ENCODE measurements at regions not wholly inside any gene's neighbourhood (a gene's known extent, or its start where the extent isn't known, plus 50 kb on each side); places are given as distances from the start of the nearest gene placed in this dataset.

DNA sequence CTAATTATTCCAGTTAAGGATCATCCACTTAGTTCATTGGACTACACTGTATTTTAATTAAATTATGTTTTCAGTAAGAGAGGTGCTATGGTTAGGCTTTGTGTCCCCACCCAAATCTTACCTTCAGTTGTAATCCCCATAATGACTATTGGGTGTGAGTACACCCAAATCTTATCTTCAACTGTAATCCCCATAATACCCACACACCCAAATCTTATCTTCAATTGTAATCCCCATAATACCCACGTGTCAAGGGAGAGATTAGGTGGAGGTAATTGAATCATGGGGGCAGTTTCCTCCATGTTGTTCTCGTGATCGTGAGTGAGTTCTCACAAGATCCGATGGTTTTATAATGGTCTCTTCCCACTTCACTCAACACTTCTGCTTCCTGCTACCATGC, 208.0 kb upstream of the PHACTR1 start:
- H3K27me3 Mint-ChIP-seq (ENCODE audit: low read depth, poor library complexity): peaks cover 4% of the 10 kb centered on the region
- no peaks in the 10 kb centered on the region for H3K36me3 Mint-ChIP-seq (ENCODE audit: low read depth)
- H3K4me3 Mint-ChIP-seq: no peak overlapping the region
- no peaks in the 10 kb centered on the region for H3K9me3 Mint-ChIP-seq
- no peak for DNase-seq
- TF ChIP-seq, protein P1, sequence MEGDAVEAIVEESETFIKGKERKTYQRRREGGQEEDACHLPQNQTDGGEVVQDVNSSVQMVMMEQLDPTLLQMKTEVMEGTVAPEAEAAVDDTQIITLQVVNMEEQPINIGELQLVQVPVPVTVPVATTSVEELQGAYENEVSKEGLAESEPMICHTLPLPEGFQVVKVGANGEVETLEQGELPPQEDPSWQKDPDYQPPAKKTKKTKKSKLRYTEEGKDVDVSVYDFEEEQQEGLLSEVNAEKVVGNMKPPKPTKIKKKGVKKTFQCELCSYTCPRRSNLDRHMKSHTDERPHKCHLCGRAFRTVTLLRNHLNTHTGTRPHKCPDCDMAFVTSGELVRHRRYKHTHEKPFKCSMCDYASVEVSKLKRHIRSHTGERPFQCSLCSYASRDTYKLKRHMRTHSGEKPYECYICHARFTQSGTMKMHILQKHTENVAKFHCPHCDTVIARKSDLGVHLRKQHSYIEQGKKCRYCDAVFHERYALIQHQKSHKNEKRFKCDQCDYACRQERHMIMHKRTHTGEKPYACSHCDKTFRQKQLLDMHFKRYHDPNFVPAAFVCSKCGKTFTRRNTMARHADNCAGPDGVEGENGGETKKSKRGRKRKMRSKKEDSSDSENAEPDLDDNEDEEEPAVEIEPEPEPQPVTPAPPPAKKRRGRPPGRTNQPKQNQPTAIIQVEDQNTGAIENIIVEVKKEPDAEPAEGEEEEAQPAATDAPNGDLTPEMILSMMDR (IDR thresholded peaks at IDR 0.05): no peak
- no peaks in the 10 kb centered on the region for H3K4me1 Mint-ChIP-seq
- no peak overlapping the region for H3K27ac Mint-ChIP-seq

DNA sequence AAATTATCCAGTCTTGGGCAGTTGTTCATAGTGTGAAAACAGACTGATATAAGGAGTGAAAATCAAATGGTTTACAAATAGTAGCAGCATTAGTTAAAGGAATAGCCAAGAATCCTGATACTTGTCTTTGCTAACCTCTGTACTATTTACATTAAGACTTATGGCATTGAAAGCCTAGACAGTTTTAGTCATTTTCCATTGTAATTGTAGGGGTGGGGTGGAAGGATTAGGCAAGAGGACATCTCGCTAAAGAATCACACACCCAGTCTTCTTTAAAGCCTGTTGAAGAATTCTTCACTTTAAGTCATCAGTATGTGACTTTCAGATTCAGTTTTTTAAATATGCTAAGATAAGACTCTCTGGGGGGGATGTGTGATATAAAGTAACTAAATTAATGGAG, 207.5 kb upstream of the PHACTR1 start:
- Mint-ChIP-seq H3K36me3 (ENCODE audit: low read depth) (no peaks in the 10 kb centered on the region), H3K27me3 (ENCODE audit: low read depth, poor library complexity) (peaks cover 7% of the 10 kb centered on the region), H3K9me3 (no peaks in the 10 kb centered on the region), H3K4me3 (no peak overlapping the region), H3K4me1 (no peaks in the 10 kb centered on the region), H3K27ac (no peak overlapping the region)
- TF ChIP-seq, protein P1 (IDR thresholded peaks at IDR 0.05): no peak
- no peak for DNase-seq

DNA sequence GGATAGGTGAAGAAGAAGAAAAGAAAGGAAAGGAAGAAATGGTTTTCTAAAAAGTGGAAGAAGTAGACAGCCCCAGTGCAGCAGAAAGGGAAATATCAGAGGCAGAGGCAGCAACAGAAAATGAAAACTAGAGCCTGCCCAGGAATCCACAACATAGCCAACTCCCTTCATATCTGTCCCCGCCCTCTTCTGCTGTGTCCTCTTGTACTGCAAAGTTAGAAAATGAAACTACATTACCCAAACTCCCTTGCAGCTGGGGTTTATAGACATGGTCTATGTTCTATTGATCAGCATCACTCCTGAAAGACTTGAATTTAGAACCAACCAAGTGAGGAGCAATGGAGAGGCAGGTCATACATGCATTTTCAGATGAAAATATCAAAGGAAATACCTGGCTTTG, 200.5 kb upstream of the PHACTR1 start:
- peaks cover 20% of the 10 kb centered on the region for H3K27me3 Mint-ChIP-seq (ENCODE audit: low read depth, poor library complexity)
- H3K36me3 Mint-ChIP-seq (ENCODE audit: low read depth): no peaks in the 10 kb centered on the region
- H3K4me1 Mint-ChIP-seq: no peaks in the 10 kb centered on the region
- TF ChIP-seq, protein P1 (IDR thresholded peaks at IDR 0.05): no peak
- H3K4me3 Mint-ChIP-seq: no peak overlapping the region
- no peaks in the 10 kb centered on the region for H3K9me3 Mint-ChIP-seq
- H3K27ac Mint-ChIP-seq: no peak overlapping the region
- DNase-seq: no peak

DNA sequence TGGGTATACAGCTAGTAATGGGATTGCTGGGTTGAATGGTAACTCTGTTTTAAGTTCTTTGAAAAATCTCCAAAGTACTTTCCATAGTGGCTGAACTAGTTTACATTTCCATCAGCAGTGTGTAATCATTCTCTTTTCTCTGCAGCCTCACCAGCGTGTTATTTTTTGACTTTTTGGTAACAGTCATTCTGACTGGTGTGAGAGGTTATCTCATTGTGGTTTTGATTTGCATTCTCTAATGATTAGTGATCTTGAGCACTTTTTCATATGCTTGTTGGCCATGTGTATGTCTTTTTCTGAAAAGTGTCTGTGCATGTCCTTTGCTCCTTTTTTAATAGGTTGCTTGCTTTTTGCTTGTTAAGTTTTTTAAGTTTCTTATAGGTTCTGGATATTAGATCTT, 194.2 kb upstream of the PHACTR1 start:
- TF ChIP-seq, protein P1 (IDR thresholded peaks at IDR 0.05): no peak
- DNase-seq: no peak
- Mint-ChIP-seq H3K36me3 (ENCODE audit: low read depth) (no peaks in the 10 kb centered on the region), H3K4me1 (no peaks in the 10 kb centered on the region), H3K27ac (no peak overlapping the region), H3K9me3 (peaks cover 35% of the 10 kb centered on the region), H3K27me3 (ENCODE audit: low read depth, poor library complexity) (peaks cover 6% of the 10 kb centered on the region), H3K4me3 (no peak overlapping the region)

DNA sequence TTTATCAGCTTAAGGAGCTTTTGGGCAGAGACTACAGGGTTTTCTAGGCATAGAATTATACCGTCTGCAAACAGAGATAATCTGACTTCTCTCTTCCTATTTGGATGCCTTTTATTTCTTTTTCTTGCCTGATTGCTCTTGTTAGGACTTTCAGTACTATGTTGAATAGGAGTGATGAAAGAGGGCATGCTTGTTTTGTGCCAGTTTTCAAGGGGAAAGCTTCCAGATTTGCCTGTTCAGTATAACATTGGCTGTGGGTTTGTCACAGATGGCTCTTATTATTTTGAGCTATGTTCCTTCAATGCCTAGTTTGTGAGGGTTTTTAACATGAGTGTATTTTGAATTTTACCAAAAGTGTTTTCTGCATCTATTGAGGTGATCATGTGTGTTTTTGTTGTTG, 192.8 kb upstream of the PHACTR1 start:
- Mint-ChIP-seq H3K27me3 (ENCODE audit: low read depth, poor library complexity) (peaks cover 9% of the 10 kb centered on the region), H3K36me3 (ENCODE audit: low read depth) (no peaks in the 10 kb centered on the region), H3K27ac (no peak overlapping the region)

DNA sequence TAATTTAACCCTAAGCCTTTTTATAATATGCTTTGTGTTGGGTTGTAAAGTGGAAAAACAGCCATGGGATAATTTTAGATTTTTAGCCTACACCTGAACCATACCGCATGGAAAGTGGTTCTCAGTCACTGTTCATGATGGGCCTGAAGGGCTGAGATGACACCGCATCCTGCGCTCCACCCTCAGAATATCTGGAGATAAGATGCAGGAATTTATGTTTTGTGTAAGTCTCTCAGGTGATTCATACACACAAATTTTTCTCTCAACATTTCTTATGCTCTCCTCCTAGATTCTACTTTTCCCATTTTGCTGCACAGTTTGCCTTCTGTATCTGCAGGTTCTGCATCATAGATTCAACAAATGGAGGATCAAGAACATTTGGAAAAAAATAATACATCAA, 191.3 kb upstream of the PHACTR1 start:
- H3K27me3 Mint-ChIP-seq (ENCODE audit: low read depth, poor library complexity): peaks cover 10% of the 10 kb centered on the region
- peaks cover 35% of the 10 kb centered on the region for H3K9me3 Mint-ChIP-seq
- DNase-seq: no peak
- peaks cover 24% of the 10 kb centered on the region for H3K4me1 Mint-ChIP-seq
- H3K4me3 Mint-ChIP-seq: no peak overlapping the region
- no peak overlapping the region for H3K27ac Mint-ChIP-seq
- no peaks in the 10 kb centered on the region for H3K36me3 Mint-ChIP-seq (ENCODE audit: low read depth)
- TF ChIP-seq, protein P1 (IDR thresholded peaks at IDR 0.05): no peak

More for the DNA sequence above, 192.8 kb upstream of the PHACTR1 start:
- DNase-seq: no peak
- H3K4me1 Mint-ChIP-seq: peaks cover 9% of the 10 kb centered on the region
- peaks cover 35% of the 10 kb centered on the region for H3K9me3 Mint-ChIP-seq
- H3K4me3 Mint-ChIP-seq: no peak overlapping the region
- TF ChIP-seq, protein P1 (IDR thresholded peaks at IDR 0.05): no peak

All from nephron progenitor cell (in vitro differentiated cells).